ENCODE measurements at regions not wholly inside any gene's neighbourhood (a gene's known extent, or its start where the extent isn't known, plus 50 kb on each side); places are given as distances from the start of the nearest gene placed in this dataset.
A peak's percentile ranks its signal among the peaks of the same experiment; 100 is the strongest.

- Histone ChIP-seq H3K9ac (ENCODE audit: low read length) (no peak overlapping the region), H3K4me3 (ENCODE audit: low read length) (no peak overlapping the region), H3K27me3 (ENCODE audit: control insufficient read depth, insufficient read depth, low read length) (no peaks in the 10 kb centered on the region), H3K9me3 (ENCODE audit: control insufficient read depth, low read length) (no peaks in the 10 kb centered on the region), H3K4me1 (ENCODE audit: control insufficient read depth, insufficient read depth, low read length) (peaks cover 64% of the 10 kb centered on the region), H3K36me3 (ENCODE audit: control insufficient read depth, insufficient read depth, low read length) (no peaks in the 10 kb centered on the region)
Measured at GRCh38 chr5:133847886-133848285, 120.5 kb downstream of the C5orf15 start.

GRCh38 chr5:133847301-133847700 lies 121.1 kb downstream of the C5orf15 start:
- no peaks in the 10 kb centered on the region for H3K9me3 ChIP-seq (ENCODE audit: control insufficient read depth, low read length)
- no peak overlapping the region for H3K9ac ChIP-seq (ENCODE audit: low read length)
- no peaks in the 10 kb centered on the region for H3K27me3 ChIP-seq (ENCODE audit: control insufficient read depth, insufficient read depth, low read length)
- no peak overlapping the region for H3K4me3 ChIP-seq (ENCODE audit: low read length)
- no peaks in the 10 kb centered on the region for H3K36me3 ChIP-seq (ENCODE audit: control insufficient read depth, insufficient read depth, low read length)
- peaks cover 70% of the 10 kb centered on the region for H3K4me1 ChIP-seq (ENCODE audit: control insufficient read depth, insufficient read depth, low read length)

- Histone ChIP-seq H3K27me3 (ENCODE audit: control insufficient read depth, insufficient read depth, low read length) (no peaks in the 10 kb centered on the region), H3K4me3 (ENCODE audit: low read length) (no peak overlapping the region), H3K36me3 (ENCODE audit: control insufficient read depth, insufficient read depth, low read length) (no peaks in the 10 kb centered on the region), H3K9me3 (ENCODE audit: control insufficient read depth, low read length) (no peaks in the 10 kb centered on the region), H3K9ac (ENCODE audit: low read length) (no peak overlapping the region), H3K4me1 (ENCODE audit: control insufficient read depth, insufficient read depth, low read length) (peaks cover 76% of the 10 kb centered on the region)
Measured at GRCh38 chr5:133846478-133847226, 121.8 kb downstream of the C5orf15 start.

GRCh38 chr5:133845271-133845670 lies 123.2 kb downstream of the C5orf15 start:
- peaks cover 78% of the 10 kb centered on the region for H3K4me1 ChIP-seq (ENCODE audit: control insufficient read depth, insufficient read depth, low read length)
- peak overlapping the region; percentile 17 for H3K4me3 ChIP-seq (ENCODE audit: low read length)
- no peaks in the 10 kb centered on the region for H3K36me3 ChIP-seq (ENCODE audit: control insufficient read depth, insufficient read depth, low read length)
- peak overlapping the region; percentile 60 for H3K9ac ChIP-seq (ENCODE audit: low read length)
- no peaks in the 10 kb centered on the region for H3K27me3 ChIP-seq (ENCODE audit: control insufficient read depth, insufficient read depth, low read length)
- H3K9me3 ChIP-seq (ENCODE audit: control insufficient read depth, low read length), result no peaks in the 10 kb centered on the region

- no peaks in the 10 kb centered on the region for H3K27me3 ChIP-seq (ENCODE audit: control insufficient read depth, insufficient read depth, low read length)
- no peaks in the 10 kb centered on the region for H3K9me3 ChIP-seq (ENCODE audit: control insufficient read depth, low read length)
- H3K4me3 ChIP-seq (ENCODE audit: low read length), result peak overlapping the region; percentile 17
- H3K4me1 ChIP-seq (ENCODE audit: control insufficient read depth, insufficient read depth, low read length), result peaks cover 78% of the 10 kb centered on the region
- peak overlapping the region; percentile 60 for H3K9ac ChIP-seq (ENCODE audit: low read length)
- H3K36me3 ChIP-seq (ENCODE audit: control insufficient read depth, insufficient read depth, low read length), result no peaks in the 10 kb centered on the region
Measured at GRCh38 chr5:133844836-133845235, 123.6 kb downstream of the C5orf15 start.

GRCh38 chr5:133843911-133844310 lies 124.5 kb downstream of the C5orf15 start:
- no peak overlapping the region for H3K4me3 ChIP-seq (ENCODE audit: low read length)
- peak overlapping the region; percentile 60 for H3K9ac ChIP-seq (ENCODE audit: low read length)
- peaks cover 75% of the 10 kb centered on the region for H3K4me1 ChIP-seq (ENCODE audit: control insufficient read depth, insufficient read depth, low read length)
- no peaks in the 10 kb centered on the region for H3K36me3 ChIP-seq (ENCODE audit: control insufficient read depth, insufficient read depth, low read length)
- H3K27me3 ChIP-seq (ENCODE audit: control insufficient read depth, insufficient read depth, low read length), result no peaks in the 10 kb centered on the region
- H3K9me3 ChIP-seq (ENCODE audit: control insufficient read depth, low read length), result no peaks in the 10 kb centered on the region

GRCh38 chr5:133842846-133843611 lies 125.4 kb downstream of the C5orf15 start:
- Histone ChIP-seq H3K36me3 (ENCODE audit: control insufficient read depth, insufficient read depth, low read length) (no peaks in the 10 kb centered on the region), H3K4me1 (ENCODE audit: control insufficient read depth, insufficient read depth, low read length) (peaks cover 66% of the 10 kb centered on the region), H3K9ac (ENCODE audit: low read length) (peak overlapping the region; percentile 60), H3K4me3 (ENCODE audit: low read length) (no peak overlapping the region), H3K9me3 (ENCODE audit: control insufficient read depth, low read length) (no peaks in the 10 kb centered on the region), H3K27me3 (ENCODE audit: control insufficient read depth, insufficient read depth, low read length) (no peaks in the 10 kb centered on the region)

- Histone ChIP-seq H3K9me3 (ENCODE audit: control insufficient read depth, low read length) (no peaks in the 10 kb centered on the region), H3K4me1 (ENCODE audit: control insufficient read depth, insufficient read depth, low read length) (peaks cover 57% of the 10 kb centered on the region), H3K36me3 (ENCODE audit: control insufficient read depth, insufficient read depth, low read length) (no peaks in the 10 kb centered on the region), H3K27me3 (ENCODE audit: control insufficient read depth, insufficient read depth, low read length) (no peaks in the 10 kb centered on the region), H3K4me3 (ENCODE audit: low read length) (no peak overlapping the region), H3K9ac (ENCODE audit: low read length) (peak overlapping the region; percentile 56)
Measured at GRCh38 chr5:133841831-133842750, 126.3 kb downstream of the C5orf15 start.

GRCh38 chr5:133840168-133840567 lies 128.3 kb downstream of the C5orf15 start:
- H3K4me1 ChIP-seq (ENCODE audit: control insufficient read depth, insufficient read depth, low read length), result peaks cover 37% of the 10 kb centered on the region
- H3K9ac ChIP-seq (ENCODE audit: low read length), result no peak overlapping the region
- H3K36me3 ChIP-seq (ENCODE audit: control insufficient read depth, insufficient read depth, low read length), result no peaks in the 10 kb centered on the region
- no peaks in the 10 kb centered on the region for H3K27me3 ChIP-seq (ENCODE audit: control insufficient read depth, insufficient read depth, low read length)
- H3K9me3 ChIP-seq (ENCODE audit: control insufficient read depth, low read length), result no peaks in the 10 kb centered on the region
- H3K4me3 ChIP-seq (ENCODE audit: low read length), result no peak overlapping the region

GRCh38 chr5:133839721-133840120 lies 128.7 kb downstream of the C5orf15 start:
- Histone ChIP-seq H3K9me3 (ENCODE audit: control insufficient read depth, low read length) (no peaks in the 10 kb centered on the region), H3K4me3 (ENCODE audit: low read length) (no peak overlapping the region), H3K9ac (ENCODE audit: low read length) (no peak overlapping the region), H3K4me1 (ENCODE audit: control insufficient read depth, insufficient read depth, low read length) (peaks cover 33% of the 10 kb centered on the region), H3K27me3 (ENCODE audit: control insufficient read depth, insufficient read depth, low read length) (no peaks in the 10 kb centered on the region), H3K36me3 (ENCODE audit: control insufficient read depth, insufficient read depth, low read length) (no peaks in the 10 kb centered on the region)

- Histone ChIP-seq H3K9ac (ENCODE audit: low read length) (no peak overlapping the region), H3K4me1 (ENCODE audit: control insufficient read depth, insufficient read depth, low read length) (peaks cover 27% of the 10 kb centered on the region), H3K36me3 (ENCODE audit: control insufficient read depth, insufficient read depth, low read length) (no peaks in the 10 kb centered on the region), H3K9me3 (ENCODE audit: control insufficient read depth, low read length) (no peaks in the 10 kb centered on the region), H3K4me3 (ENCODE audit: low read length) (no peak overlapping the region), H3K27me3 (ENCODE audit: control insufficient read depth, insufficient read depth, low read length) (no peaks in the 10 kb centered on the region)
Measured at GRCh38 chr5:133839090-133839489, 129.3 kb downstream of the C5orf15 start.

All from mucosa of stomach (tissue), 1 donor.